GM21360 (cell line): ENCODE measurements at regions not wholly inside any gene's neighbourhood (a gene's known extent, or its start where the extent isn't known, plus 50 kb on each side); places are given as distances from the start of the nearest gene placed in this dataset.

Experiments
- ATAC-seq: cut with Tn5 transposase; IDR thresholded peaks from one replicate; pipeline ENCODE4 v1.9.1; 2021; ENCODE audit warnings: mild to moderate bottlenecking, moderate library complexity; ENCODE audit not compliant: unreplicated experiment

GRCh38 chr18:37701967-37702366, 136.4 kb upstream of the CELF4 start:
- no peak for ATAC-seq

GRCh38 chr18:37698508-37699040, 133.0 kb upstream of the CELF4 start:
- ATAC-seq: no peak

DNA sequence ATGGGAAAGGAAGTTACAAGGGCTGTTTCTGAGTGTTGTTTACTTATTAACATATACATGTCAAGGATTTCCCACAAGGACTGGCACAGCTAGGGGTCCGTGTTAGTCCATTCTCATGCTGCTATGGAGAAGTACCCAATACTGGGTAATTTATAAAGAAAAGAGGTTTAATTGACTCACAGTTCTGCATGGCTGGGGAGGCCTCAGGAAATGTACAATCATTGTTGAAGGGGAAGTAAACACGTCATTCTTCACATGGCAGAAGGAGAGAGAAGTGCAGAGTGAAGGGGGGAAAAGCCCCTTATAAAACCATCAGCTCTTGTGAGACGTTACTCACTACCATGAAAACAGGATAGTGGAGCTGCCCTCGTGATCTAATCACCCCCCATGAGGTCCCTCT, 128.9 kb upstream of the CELF4 start:
- ATAC-seq: no peak

DNA sequence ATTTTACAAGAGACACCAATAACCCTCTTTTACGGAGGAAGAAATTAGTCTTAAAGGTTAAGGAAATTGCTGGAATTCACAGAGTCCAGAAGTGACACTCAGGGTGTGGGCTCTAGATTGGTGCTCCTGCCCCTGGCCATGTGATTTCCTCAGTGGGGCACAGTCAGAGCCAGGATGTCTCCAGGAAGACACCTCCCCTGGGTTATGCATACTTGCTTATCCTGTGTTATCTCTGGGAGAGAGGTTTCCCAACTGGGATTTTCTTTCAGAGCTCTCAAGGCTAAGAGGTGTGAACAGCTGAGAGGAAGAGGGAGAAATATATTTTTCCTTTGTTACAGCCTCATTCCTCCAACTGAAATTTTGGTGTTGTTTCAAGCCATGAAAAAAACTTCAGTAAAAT, 125.6 kb upstream of the CELF4 start:
- ATAC-seq: no peak

DNA sequence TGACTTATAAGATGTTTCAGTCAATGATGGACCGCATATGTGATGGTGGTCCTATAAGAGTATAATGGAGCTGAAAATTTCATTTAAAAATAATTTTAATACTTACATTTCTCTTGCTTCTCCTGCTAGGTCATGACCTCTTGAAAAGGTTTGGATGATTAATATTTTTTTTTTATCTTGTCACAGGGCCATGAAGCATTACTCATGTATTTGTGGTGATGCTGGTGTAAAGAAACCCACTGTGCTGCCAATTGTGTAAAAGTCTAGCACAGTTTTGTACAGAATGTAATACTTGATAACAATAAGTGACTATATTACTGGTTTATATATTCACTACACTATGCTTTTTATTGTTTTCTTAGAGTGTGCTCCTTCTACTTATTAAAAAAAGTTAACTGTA, 124.2 kb upstream of the CELF4 start:
- ATAC-seq: no peak

DNA sequence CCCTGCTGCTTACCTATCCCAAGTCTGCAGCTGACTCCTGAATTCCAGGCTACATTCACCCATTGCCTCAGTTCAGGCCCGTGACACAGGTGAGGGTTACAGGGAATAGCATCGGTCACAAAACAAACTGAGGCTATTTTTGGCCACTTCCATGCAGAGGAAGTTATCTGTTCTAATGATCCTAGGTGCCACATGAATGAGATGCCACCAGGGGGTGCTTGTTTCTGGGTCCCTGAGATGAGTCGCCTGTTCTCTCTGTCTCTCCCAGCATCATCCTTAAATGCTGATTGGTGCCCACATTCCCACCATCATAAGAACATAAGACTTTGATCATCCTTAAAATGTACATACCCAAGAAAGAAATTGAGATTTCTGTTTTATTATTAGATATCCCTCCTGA, 119.0 kb upstream of the CELF4 start:
- no peak for ATAC-seq

GRCh38 chr18:37684183-37684582, 118.6 kb upstream of the CELF4 start:
- ATAC-seq: no peak

DNA sequence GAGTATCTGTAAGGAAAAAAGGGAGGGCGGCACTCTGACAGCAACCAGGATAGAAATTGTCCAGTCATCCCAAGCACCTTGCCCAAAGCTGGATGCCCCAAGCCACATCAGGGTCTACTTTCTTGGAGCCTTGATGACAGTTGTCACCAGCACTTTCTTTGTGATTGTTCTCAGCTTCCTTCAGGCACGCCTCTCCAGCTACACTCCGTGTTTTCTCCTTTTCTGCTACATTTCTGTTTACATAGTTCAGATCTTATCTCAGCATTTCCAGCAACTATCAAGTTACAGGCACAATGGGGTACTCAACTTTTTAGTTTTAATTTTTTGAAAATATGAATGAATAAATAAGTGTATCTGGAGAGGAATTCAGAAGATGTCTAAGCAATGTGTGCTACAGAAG, 115.3 kb upstream of the CELF4 start:
- ATAC-seq: no peak

GRCh38 chr18:37676276-37676675, 110.7 kb upstream of the CELF4 start:
- ATAC-seq: no peak

DNA sequence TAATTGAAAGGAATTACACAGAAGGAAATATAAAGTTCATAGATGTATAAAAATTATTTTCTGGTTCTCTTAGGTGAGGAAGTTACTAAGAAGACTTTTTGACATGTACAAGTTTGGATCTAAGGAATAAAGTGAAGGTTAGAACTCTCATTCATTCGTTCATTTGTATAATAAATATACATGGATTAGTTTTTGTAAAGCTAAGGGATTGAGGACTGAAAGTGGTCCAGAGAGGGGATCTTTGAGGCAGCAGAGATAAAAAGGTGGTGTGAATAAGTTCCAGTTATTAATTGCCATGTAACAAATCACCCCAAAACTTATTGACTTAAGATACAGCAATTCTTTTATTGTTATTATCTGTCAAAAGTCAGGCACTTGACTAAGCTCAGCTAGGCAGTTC, 110.1 kb upstream of the CELF4 start:
- no peak for ATAC-seq

DNA sequence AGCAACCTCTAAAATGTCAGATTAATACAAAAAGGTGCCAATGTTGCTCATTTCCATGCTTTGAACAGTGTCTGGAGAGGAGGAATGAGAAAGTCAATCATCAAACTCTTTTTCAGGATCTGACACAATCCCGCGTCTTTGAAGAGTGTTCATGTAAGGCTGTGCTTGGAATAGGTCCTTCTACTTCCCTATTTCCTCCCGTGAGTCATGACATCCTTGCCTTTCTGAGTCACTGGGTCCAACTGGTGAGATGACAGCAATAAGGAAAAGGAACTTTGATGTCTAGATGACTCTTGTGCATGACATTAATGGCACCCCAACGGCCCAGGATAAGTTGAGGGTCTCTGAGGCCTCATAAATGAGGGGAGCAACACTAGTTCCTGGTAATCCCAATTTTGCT, 109.0 kb upstream of the CELF4 start:
- no peak for ATAC-seq

DNA sequence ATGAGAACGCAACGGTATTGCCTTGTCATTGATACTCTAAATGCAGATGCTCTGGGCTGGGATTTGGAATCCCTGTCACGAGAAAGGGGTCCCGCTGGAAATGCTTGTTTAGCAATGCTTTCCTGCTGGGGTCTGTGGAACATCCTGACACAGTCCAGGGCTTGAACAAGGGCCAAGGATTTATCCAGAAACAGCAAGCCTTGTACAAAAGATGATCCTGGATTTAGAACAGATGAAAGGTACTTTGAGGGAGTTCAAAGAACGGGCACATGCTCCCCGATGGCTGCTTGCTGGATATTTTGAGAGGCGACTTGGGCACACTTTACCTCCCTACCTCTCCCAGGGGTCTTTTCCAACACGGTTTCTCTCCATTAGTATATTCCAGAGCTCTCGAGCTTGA, 108.1 kb upstream of the CELF4 start:
- ATAC-seq: no peak

GRCh38 chr18:37672932-37673595, 107.5 kb upstream of the CELF4 start:
- no peak for ATAC-seq

DNA sequence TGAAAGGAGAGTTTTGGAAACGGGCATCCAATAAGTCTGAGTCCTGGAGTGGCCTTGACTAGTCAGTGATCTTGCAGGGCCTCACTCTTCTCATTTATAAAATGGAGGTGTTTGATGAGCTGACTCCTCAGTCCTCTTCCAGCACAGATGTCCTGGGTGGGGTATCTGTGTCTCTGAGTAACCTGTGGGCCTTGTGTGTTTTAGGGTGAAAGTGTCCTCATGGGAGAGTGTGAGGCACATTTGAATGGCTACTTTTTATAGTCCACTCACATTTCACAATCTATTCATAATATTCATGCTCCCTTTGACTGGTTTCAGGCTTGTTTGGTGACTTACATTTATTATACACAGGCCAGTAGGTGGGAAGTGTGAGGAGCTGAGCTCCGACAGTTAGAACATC, 106.4 kb upstream of the CELF4 start:
- no peak for ATAC-seq

DNA sequence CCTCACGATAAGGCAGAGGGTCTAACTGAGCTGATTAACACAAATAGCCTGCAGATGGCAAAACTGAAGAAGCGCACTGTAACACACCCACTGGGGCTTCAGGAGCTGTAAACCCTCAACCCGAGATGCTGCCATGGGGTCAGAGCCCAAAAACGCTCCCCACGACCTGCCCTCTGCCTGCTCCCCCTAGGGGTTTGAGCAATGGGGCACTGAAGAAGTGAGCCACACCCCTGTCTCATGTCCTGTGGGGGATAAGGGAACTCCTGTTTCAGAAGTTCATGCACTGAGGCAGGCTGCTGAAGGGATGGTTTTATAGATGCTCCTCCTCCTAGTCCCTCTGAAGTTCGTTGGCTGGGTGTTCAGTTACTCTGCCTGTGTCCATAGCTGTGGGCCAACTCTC, 105.9 kb upstream of the CELF4 start:
- no peak for ATAC-seq

- no peak for ATAC-seq
These were observed 105.5 kb upstream of the CELF4 start for GRCh38 chr18:37671119-37671518.

DNA sequence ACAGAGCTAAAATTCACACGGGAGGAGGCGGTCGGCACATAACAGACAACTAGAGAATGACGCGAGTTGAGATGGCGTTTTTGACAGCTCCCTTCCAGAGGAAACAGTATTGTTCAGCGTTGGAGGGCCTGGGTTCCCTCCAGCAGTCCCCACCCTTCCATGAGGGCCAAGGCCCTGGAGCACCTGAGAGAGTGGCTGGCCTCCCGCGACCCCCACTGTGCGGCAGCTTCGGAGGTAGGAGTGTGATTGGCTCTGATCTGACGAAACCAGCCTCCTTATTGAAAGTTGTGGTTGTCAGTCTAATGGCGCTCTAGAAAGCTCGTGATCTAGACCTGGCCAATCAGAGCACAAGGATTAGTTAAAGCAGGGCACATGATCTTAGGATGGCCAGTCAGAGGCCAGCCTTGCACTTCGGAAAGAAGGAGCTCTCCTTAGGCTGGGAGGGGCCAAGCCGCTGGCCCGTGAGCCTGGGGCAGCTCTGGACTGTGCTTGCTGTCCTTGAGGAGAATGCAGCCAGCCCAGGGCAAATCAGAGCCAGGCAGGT, 104.5 kb upstream of the CELF4 start:
- ATAC-seq: no peak

- ATAC-seq: no peak
These were observed 103.6 kb upstream of the CELF4 start for GRCh38 chr18:37668971-37669747.

- ATAC-seq: no peak
These were observed 102.2 kb upstream of the CELF4 start for GRCh38 chr18:37667836-37668235.

- ATAC-seq: no peak
These were observed 101.4 kb upstream of the CELF4 start for GRCh38 chr18:37666991-37667390.

DNA sequence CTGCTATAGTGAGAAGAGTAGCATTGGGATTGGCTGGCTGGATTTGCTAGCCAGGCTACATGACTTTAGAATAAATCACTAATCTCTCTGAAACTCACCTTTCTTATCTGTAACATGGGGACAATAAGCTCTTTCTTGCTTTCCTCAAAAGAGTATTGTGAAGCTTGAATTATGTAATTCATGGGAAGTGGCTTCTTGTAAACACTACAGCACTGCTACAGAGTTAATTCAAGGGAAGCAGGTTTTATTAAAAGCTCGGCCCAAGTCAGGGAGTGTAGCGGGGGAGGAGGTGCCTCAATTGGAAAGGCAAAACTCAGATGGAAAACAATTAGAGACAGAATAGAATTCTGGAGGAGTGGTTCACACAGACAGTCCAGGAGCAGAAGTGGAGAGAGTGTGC, 100.9 kb upstream of the CELF4 start:
- no peak for ATAC-seq

- ATAC-seq: no peak
These were observed 99.7 kb upstream of the CELF4 start for GRCh38 chr18:37665346-37665745.
